ENCODE measurements at regions not wholly inside any gene's neighbourhood (a gene's known extent, or its start where the extent isn't known, plus 50 kb on each side); places are given as distances from the start of the nearest gene placed in this dataset.

DNA sequence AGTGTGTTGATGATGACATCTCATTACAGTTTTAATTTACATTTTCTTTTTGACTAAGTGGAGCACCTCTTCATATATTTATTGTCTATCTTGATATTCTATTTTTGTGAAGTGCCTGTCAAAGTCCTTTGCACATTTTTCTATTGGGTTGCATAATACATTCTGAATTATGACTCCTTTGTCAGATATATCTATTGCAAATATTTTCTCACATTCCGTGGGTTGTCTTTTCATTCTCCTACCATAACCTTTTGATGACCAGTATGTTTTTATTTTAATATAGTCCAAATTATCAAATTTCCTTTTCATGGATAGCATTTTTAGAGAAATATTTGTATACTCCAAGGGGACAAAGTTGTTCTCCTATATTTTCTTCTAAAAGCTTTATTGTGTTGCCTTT lies 126.4 kb downstream of the PJA1 start:
- H3K27ac ChIP-seq (ENCODE audit: low read length, poor library complexity, severe bottlenecking): no peak overlapping the region
- no peak overlapping the region for H3K18ac ChIP-seq (ENCODE audit: low read depth in 1 of 2, low read length in 2 of 2)
- no peak overlapping the region for H2BK12ac ChIP-seq (ENCODE audit: low read length in 2 of 2)
- no peak overlapping the region for H2BK15ac ChIP-seq (ENCODE audit: low read depth, poor library complexity, severe bottlenecking)
- no peak overlapping the region for H2AK5ac ChIP-seq (ENCODE audit: low read length, severe bottlenecking)
- H3K36me3 ChIP-seq (ENCODE audit: control insufficient read depth in 1 of 2, insufficient read depth in 2 of 2, low read depth in 1 of 2, low read length in 2 of 2): no peaks in the 10 kb centered on the region
- no peak overlapping the region for H3K4me3 ChIP-seq (ENCODE audit: insufficient read depth in 1 of 2, low read depth in 1 of 2, low read length in 2 of 2)
- no peak overlapping the region for H2AFZ ChIP-seq (ENCODE audit: low read depth, low read length)
- no CpG with 5 or more reads among the region's 1 CpG for WGBS
- no peak overlapping the region for H3K4me2 ChIP-seq (ENCODE audit: low read length, poor library complexity, severe bottlenecking)
- no peak for DNase-seq
- no peak overlapping the region for H3K23ac ChIP-seq (ENCODE audit: low read length in 2 of 2)
- no peaks in the 10 kb centered on the region for H3K79me1 ChIP-seq (replicated peaks; ENCODE audit: low read length, poor library complexity, severe bottlenecking)
- no peak overlapping the region for H2BK5ac ChIP-seq (ENCODE audit: low read depth, low read length, poor library complexity, severe bottlenecking)
- peaks cover 3% of the 10 kb centered on the region for H3K4me1 ChIP-seq (ENCODE audit: control insufficient read depth, insufficient read depth, low read depth, low read length)
- H2BK120ac ChIP-seq (ENCODE audit: low read depth, low read length): no peak overlapping the region
- H3K4ac ChIP-seq (ENCODE audit: low read depth in 1 of 2, low read length in 2 of 2): no peak overlapping the region
- no peak overlapping the region for H3K9ac ChIP-seq (ENCODE audit: low read length)
- H3K27me3 ChIP-seq (ENCODE audit: control insufficient read depth in 1 of 2, insufficient read depth in 1 of 2, low read length in 2 of 2): peaks cover 0 to 43% of the 10 kb centered on the region in 2 experiments
- H3K14ac ChIP-seq (ENCODE audit: low read length in 2 of 2): no peak overlapping the region
- H4K91ac ChIP-seq (ENCODE audit: low read length): no peak overlapping the region
- H4K8ac ChIP-seq (ENCODE audit: low read length): no peak overlapping the region
- peaks cover 8% of the 10 kb centered on the region for H3K9me3 ChIP-seq (ENCODE audit: control insufficient read depth, low read length)

GRCh38 chrX:69038188-69038587 lies 127.1 kb downstream of the PJA1 start:
- H3K4me1 ChIP-seq (ENCODE audit: control insufficient read depth, insufficient read depth, low read depth, low read length): peaks cover 4% of the 10 kb centered on the region
- peaks cover 0 to 49% of the 10 kb centered on the region in 2 experiments for H3K27me3 ChIP-seq (ENCODE audit: control insufficient read depth in 1 of 2, insufficient read depth in 1 of 2, low read length in 2 of 2)
- H2BK15ac ChIP-seq (ENCODE audit: low read depth, poor library complexity, severe bottlenecking): no peak overlapping the region
- H2BK5ac ChIP-seq (ENCODE audit: low read depth, low read length, poor library complexity, severe bottlenecking): no peak overlapping the region
- no peaks in the 10 kb centered on the region for H3K36me3 ChIP-seq (ENCODE audit: control insufficient read depth in 1 of 2, insufficient read depth in 2 of 2, low read depth in 1 of 2, low read length in 2 of 2)
- no peak overlapping the region for H4K91ac ChIP-seq (ENCODE audit: low read length)
- no peaks in the 10 kb centered on the region for H3K79me1 ChIP-seq (replicated peaks; ENCODE audit: low read length, poor library complexity, severe bottlenecking)
- no peak overlapping the region for H3K27ac ChIP-seq (ENCODE audit: low read length, poor library complexity, severe bottlenecking)
- H3K9ac ChIP-seq (ENCODE audit: low read length): no peak overlapping the region
- 83% methylated on average over 6 of the region's 6 CpGs for whole genome bisulfite sequencing
- no peak overlapping the region for H3K4me2 ChIP-seq (ENCODE audit: low read length, poor library complexity, severe bottlenecking)
- no peak overlapping the region for H3K18ac ChIP-seq (ENCODE audit: low read depth in 1 of 2, low read length in 2 of 2)
- no peak overlapping the region for H4K8ac ChIP-seq (ENCODE audit: low read length)
- H2BK12ac ChIP-seq (ENCODE audit: low read length in 2 of 2): no peak overlapping the region
- no peak overlapping the region for H2AK5ac ChIP-seq (ENCODE audit: low read length, severe bottlenecking)
- H2BK120ac ChIP-seq (ENCODE audit: low read depth, low read length): no peak overlapping the region
- H3K23ac ChIP-seq (ENCODE audit: low read length in 2 of 2): no peak overlapping the region
- H3K9me3 ChIP-seq (ENCODE audit: control insufficient read depth, low read length): peaks cover 3% of the 10 kb centered on the region
- no peak overlapping the region for H3K4me3 ChIP-seq (ENCODE audit: insufficient read depth in 1 of 2, low read depth in 1 of 2, low read length in 2 of 2)
- H3K4ac ChIP-seq (ENCODE audit: low read depth in 1 of 2, low read length in 2 of 2): no peak overlapping the region
- H2AFZ ChIP-seq (ENCODE audit: low read depth, low read length): no peak overlapping the region
- H3K14ac ChIP-seq (ENCODE audit: low read length in 2 of 2): no peak overlapping the region
- no peak for DNase-seq

GRCh38 chrX:69037786-69038185 lies 127.5 kb downstream of the PJA1 start:
- Histone ChIP-seq H2BK15ac (ENCODE audit: low read depth, poor library complexity, severe bottlenecking) (no peak overlapping the region), H3K18ac (ENCODE audit: low read depth in 1 of 2, low read length in 2 of 2) (no peak overlapping the region), H3K36me3 (ENCODE audit: control insufficient read depth in 1 of 2, insufficient read depth in 2 of 2, low read depth in 1 of 2, low read length in 2 of 2) (no peaks in the 10 kb centered on the region), H3K4me3 (ENCODE audit: insufficient read depth in 1 of 2, low read depth in 1 of 2, low read length in 2 of 2) (no peak overlapping the region), H3K27me3 (ENCODE audit: control insufficient read depth in 1 of 2, insufficient read depth in 1 of 2, low read length in 2 of 2) (peaks cover 0 to 53% of the 10 kb centered on the region in 2 experiments), H2BK5ac (ENCODE audit: low read depth, low read length, poor library complexity, severe bottlenecking) (no peak overlapping the region), H3K23ac (ENCODE audit: low read length in 2 of 2) (no peak overlapping the region), H3K4me2 (ENCODE audit: low read length, poor library complexity, severe bottlenecking) (no peak overlapping the region), H3K9me3 (ENCODE audit: control insufficient read depth, low read length) (peaks cover 3% of the 10 kb centered on the region), H4K8ac (ENCODE audit: low read length) (no peak overlapping the region), H4K91ac (ENCODE audit: low read length) (no peak overlapping the region), H2BK12ac (ENCODE audit: low read length in 2 of 2) (no peak overlapping the region), H2BK120ac (ENCODE audit: low read depth, low read length) (no peak overlapping the region), H3K27ac (ENCODE audit: low read length, poor library complexity, severe bottlenecking) (no peak overlapping the region), H3K4ac (ENCODE audit: low read depth in 1 of 2, low read length in 2 of 2) (no peak overlapping the region), H3K9ac (ENCODE audit: low read length) (no peak overlapping the region), H2AFZ (ENCODE audit: low read depth, low read length) (no peak overlapping the region), H3K79me1 (replicated peaks; ENCODE audit: low read length, poor library complexity, severe bottlenecking) (no peaks in the 10 kb centered on the region), H3K4me1 (ENCODE audit: control insufficient read depth, insufficient read depth, low read depth, low read length) (peaks cover 4% of the 10 kb centered on the region), H3K14ac (ENCODE audit: low read length in 2 of 2) (no peak overlapping the region), H2AK5ac (ENCODE audit: low read length, severe bottlenecking) (no peak overlapping the region)
- DNase-seq: no peak
- WGBS: 93% methylated on average over 3 of the region's 3 CpGs

- no peak overlapping the region for H3K4me2 ChIP-seq (ENCODE audit: low read length, poor library complexity, severe bottlenecking)
- peaks cover 0 to 57% of the 10 kb centered on the region in 2 experiments for H3K27me3 ChIP-seq (ENCODE audit: control insufficient read depth in 1 of 2, insufficient read depth in 1 of 2, low read length in 2 of 2)
- no peak overlapping the region for H3K4ac ChIP-seq (ENCODE audit: low read depth in 1 of 2, low read length in 2 of 2)
- no peak overlapping the region for H4K91ac ChIP-seq (ENCODE audit: low read length)
- H3K79me1 ChIP-seq (replicated peaks; ENCODE audit: low read length, poor library complexity, severe bottlenecking): no peaks in the 10 kb centered on the region
- no peak overlapping the region for H2AK5ac ChIP-seq (ENCODE audit: low read length, severe bottlenecking)
- H3K9ac ChIP-seq (ENCODE audit: low read length): no peak overlapping the region
- no peak for DNase-seq
- 95% methylated on average over 6 of the region's 14 CpGs for WGBS
- no peak overlapping the region for H2BK5ac ChIP-seq (ENCODE audit: low read depth, low read length, poor library complexity, severe bottlenecking)
- no peak overlapping the region for H3K4me3 ChIP-seq (ENCODE audit: insufficient read depth in 1 of 2, low read depth in 1 of 2, low read length in 2 of 2)
- H3K18ac ChIP-seq (ENCODE audit: low read depth in 1 of 2, low read length in 2 of 2): peak overlapping the region in 1 of 2 experiments; percentile 21
- peaks cover 8% of the 10 kb centered on the region for H3K4me1 ChIP-seq (ENCODE audit: control insufficient read depth, insufficient read depth, low read depth, low read length)
- no peak overlapping the region for H2AFZ ChIP-seq (ENCODE audit: low read depth, low read length)
- H3K36me3 ChIP-seq (ENCODE audit: control insufficient read depth in 1 of 2, insufficient read depth in 2 of 2, low read depth in 1 of 2, low read length in 2 of 2): no peaks in the 10 kb centered on the region
- no peak overlapping the region for H2BK120ac ChIP-seq (ENCODE audit: low read depth, low read length)
- peaks cover 3% of the 10 kb centered on the region for H3K9me3 ChIP-seq (ENCODE audit: control insufficient read depth, low read length)
- no peak overlapping the region for H3K23ac ChIP-seq (ENCODE audit: low read length in 2 of 2)
- no peak overlapping the region for H4K8ac ChIP-seq (ENCODE audit: low read length)
- H2BK12ac ChIP-seq (ENCODE audit: low read length in 2 of 2): no peak overlapping the region
- H3K27ac ChIP-seq (ENCODE audit: low read length, poor library complexity, severe bottlenecking): no peak overlapping the region
- no peak overlapping the region for H2BK15ac ChIP-seq (ENCODE audit: low read depth, poor library complexity, severe bottlenecking)
- H3K14ac ChIP-seq (ENCODE audit: low read length in 2 of 2): no peak overlapping the region
Measured at GRCh38 chrX:69036674-69037573, 128.3 kb downstream of the PJA1 start.
